Hematopoietic multipotent progenitor cell treated with erythropoietin and hydrocortisone succinate and interleukin-3 and kit ligand, for 17 days (in vitro differentiated cells): ENCODE measurements at regions not wholly inside any gene's neighbourhood (a gene's known extent, or its start where the extent isn't known, plus 50 kb on each side); places are given as distances from the start of the nearest gene placed in this dataset.

Experiments used
- DNase-seq: peaks from one replicate; pipeline ENCODE4 v3.0.0-alpha.2; 2015; ENCODE audit warnings: low spot score

GRCh38 chr20:4600308-4601014 is 85.8 kb upstream of the PRNP start:
- DNase-seq = no peak

DNA sequence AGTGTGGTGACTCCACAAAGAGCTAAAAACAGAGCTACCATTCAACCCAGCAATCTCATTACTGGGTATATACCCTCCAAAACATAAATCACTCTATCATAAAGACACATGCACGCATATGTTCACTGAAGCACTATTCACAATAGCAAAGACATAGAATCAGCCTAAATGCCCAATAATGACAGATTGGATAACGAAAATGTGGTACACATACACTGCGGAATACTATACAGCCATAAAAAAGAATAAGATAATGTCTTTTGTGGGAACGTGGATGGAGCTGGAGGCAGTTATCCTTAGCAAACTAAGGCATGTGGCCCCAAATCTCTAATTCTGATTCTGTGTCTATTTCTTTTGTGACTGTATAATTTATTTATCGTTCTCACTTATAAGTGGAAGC is 89.0 kb upstream of the PRNP start:
- no peak for DNase-seq

DNA sequence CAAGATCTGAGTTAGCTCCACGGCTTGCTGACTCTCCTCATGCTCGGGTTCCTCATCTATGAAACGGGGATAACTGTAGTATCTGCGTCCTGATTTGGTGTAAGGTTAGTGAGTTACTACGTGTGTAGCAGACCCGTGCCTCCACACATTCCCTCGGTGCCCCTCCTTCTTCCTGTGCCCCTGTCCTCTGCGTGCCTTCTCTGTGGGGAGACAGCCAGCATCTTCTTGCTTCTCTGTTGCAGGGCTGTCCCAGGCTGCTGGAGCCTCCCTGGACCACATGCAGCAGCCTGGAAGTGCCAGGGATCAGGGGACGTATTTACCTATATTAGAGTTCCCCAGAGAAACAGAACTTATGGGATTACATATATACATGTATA is 93.1 kb upstream of the PRNP start:
- no peak for DNase-seq

GRCh38 chr20:4592316-4593148 is 93.7 kb upstream of the PRNP start:
- no peak for DNase-seq

DNA sequence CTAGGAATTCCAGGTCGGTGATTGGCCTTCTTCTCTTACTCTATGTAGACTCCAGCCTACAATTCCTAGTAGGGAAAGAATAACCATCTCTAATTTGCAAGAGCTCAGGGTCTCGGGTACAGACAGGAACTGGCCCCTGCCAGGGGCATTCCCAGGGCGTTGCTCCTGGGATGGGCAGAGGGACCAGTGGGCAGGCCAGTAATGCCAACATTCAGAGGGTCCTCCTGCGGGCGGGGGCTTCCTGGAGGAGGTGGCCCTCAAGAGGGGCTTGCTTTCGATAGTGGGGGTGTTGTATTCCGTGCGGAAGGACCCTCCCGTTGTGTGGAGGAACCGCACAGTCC is 94.3 kb upstream of the PRNP start:
- no peak for DNase-seq

- no peak for DNase-seq
Measured at GRCh38 chr20:4585758-4586157, 100.5 kb upstream of the PRNP start.

- DNase-seq = no peak
Measured at GRCh38 chr20:4585104-4585753, 101.0 kb upstream of the PRNP start.

DNA sequence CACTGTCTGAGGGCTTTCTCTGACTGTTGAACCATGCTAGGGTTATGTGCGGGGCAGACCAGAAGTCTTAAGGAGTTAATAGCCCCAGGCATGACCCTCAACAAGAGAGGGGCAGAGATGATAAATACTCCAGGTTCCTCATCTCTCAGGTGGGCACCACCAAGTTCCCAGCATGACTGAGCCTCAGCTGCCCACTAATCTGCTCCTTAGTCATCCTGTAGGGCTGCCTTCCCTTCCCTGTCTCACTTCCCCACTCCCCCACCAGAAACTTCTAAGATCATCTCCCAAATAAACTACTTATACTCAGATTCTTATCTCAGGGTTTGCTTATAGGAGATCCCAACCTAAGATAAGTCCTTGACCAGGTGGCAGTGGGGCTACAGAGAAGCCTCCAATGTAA is 101.7 kb upstream of the PRNP start:
- DNase-seq = no peak

GRCh38 chr20:4581838-4582237 is 104.4 kb upstream of the PRNP start:
- DNase-seq = no peak

DNA sequence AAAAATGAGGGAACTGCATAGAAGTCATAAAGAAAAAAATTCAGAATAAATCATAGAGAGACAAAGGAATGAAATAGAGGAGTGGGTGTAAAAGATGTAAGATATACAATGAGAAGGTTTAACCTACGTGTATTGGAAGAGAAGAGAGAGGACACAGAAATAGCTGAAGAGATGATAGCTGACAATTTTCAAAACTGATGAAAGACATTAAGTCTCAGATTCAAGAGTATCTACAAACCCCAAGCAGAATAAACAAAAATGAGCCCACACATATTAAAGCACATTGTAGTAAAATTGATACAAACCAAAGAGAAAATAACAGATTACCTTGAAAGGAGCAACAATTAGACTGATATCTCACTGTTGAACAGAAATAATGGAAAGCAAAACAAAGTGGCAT is 107.9 kb upstream of the PRNP start:
- DNase-seq = no peak

DNA sequence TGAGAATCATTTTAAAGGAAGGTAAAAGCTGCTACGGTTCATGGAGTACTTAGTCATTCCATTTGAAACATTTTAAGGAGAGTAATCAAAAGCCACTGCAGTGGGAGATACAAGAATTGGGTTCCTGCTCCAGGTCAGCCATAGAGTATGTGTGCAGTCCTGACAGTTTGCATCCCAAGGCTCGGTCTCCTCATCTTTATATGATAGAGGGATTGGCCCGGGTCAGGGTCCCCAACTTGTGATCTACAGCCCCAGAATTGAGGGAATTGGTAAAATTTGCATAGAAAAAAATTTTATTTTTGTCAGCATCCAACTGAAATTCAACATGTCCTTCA is 111.9 kb upstream of the PRNP start:
- no peak for DNase-seq

DNA sequence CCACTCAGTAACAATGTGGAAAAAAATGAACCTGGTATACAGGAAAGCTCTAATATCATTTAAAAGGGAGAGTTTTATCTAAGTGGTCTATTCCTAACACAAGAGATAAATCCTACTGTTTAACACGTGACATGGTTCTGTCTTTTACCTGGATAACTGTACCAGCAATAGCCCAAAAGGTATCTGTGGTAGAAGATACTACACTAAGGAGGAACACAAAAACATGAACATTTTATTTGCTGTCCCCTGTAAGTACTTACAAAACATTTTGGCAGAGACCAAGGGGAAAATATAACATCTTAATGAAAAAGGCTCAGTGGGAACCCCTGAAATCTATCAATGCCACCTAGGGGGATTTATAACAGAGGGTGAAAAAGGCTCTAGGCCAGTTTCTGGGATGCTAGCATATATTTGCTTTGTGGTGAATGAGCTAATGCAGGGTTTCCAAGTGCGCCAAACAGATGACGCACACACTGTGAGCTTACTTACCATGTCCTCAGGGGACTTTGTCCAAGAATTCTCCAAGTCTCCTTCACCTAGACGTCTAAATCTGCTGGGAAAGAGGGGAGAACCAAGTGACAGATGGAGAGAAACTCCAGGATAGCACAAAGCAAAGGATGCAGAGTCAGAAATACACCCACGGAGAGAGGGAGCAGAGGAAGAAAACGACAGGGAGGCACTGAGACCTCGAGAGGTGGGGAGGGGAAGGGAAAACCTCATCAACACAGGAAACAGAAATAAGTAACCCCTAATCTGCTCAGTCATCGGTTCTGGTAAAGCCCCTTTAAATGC is 112.5 kb upstream of the PRNP start:
- DNase-seq = no peak

DNA sequence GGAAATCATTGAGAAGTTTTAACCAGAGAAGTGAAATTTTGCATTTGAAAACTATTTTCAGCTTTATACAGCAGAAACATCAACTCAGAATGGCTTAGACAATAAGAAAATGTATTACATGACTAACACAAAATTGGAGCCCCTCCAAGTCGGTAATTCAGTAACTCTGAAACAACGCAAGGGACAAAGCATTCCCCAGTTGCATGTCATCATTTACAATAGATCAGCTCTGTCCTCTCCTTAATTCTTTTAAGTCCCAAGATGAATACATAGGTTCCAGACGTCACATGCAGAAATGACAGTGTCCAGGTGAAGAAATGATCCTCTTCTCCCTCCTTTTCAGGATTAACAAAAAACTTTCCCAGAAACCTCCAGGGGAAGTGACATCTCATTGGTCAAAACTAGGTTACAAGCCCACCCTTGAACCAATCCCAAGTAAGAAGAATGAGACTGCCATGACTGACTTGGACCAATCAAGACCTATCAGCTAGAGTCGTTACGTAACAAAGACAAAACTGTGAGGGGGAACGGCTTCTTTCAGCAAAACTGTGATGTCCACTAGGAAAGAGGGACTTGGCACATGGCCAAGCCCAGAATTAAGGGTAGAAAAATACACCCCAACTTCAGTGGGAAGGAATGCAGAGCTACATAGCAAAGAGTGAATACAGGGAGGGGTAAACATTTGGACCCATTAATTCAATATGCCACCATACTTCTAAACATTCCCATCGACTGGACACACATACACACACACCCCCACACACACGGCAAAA is 114.3 kb upstream of the PRNP start:
- no peak for DNase-seq

GRCh38 chr20:4569865-4570264 is 116.4 kb upstream of the PRNP start:
- DNase-seq = no peak

- DNase-seq = no peak
Measured at GRCh38 chr20:4569092-4569491, 117.2 kb upstream of the PRNP start.

- DNase-seq = no peak
Measured at GRCh38 chr20:4568361-4568959, 117.8 kb upstream of the PRNP start.

DNA sequence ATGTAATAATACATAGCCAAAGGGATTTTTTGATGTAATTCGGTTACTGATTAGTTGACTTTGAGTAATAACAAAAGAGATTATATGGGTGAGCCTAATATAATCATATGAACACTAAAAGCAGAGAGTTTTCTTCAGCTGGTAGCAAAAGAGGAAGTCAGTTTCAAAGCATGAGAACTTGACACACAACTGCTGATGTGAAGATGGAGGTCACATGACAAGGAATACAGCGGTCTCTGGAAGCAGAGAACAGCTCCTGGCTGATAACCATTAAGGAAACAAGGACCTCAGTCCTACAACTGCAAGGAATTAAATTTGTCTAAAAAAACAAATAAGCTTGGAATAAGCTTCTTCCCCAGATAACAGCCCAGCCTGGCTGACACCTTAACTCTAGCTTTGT is 119.1 kb upstream of the PRNP start:
- no peak for DNase-seq

- no peak for DNase-seq
Measured at GRCh38 chr20:4563534-4563933, 122.7 kb upstream of the PRNP start.

GRCh38 chr20:4563031-4563430 is 123.2 kb upstream of the PRNP start:
- no peak for DNase-seq

DNA sequence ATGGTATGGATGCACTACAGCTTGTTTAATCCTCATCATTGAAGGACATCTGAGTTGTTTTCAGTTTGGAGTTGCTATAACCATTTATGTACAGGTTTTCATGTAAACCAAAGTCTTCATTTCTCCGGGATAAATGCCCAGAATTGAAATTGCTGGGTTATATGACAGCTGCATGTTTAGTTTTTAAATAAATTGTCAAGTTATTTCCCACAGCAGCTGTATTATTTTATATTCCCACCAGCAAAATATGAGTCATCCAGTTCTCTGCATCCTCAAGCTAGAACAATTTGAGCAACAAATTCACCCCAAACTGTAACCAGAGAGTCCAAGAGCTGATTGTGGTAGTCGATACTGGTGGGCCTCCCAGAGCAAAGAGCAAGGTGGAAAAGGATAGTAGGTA is 125.6 kb upstream of the PRNP start:
- no peak for DNase-seq

DNA sequence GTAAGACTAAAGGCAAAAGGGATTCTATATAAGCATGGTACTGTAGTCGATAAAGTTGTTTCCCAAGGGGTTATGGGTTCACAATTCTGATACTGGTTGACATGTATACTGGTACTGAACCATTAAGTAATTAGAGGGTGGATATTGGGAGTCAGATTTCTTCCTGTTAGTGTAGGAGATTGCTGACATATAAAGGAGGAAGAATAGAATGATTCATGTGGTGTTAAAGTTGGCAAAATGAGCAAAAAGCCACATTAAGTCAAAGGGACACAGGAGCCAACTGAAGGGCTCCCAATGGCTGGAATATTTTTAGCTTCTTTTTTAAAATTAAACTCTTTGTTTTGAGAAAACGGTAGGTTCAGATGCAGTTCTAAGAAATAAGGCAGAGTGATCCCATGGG is 126.3 kb upstream of the PRNP start:
- no peak for DNase-seq

DNA sequence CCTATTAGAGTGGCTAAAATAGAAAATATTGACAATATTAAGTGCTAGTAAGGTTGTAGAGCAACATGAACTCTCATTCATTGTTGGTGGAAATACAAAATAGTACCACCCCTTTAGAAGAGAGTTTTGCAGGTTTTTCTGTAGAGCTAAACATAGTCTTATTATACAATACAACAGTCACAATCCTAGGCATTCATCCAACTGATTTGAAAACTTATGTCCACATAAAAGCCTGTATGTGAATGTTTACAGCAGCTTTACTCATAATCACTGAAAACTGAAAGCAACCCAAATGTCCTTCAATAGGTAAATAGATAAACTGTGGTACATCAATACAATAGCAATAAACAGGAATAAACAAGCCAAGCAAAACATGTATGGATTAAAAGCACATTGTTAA is 127.2 kb upstream of the PRNP start:
- no peak for DNase-seq
